ENCODE measurements at regions not wholly inside any gene's neighbourhood (a gene's known extent, or its start where the extent isn't known, plus 50 kb on each side); places are given as distances from the start of the nearest gene placed in this dataset.

DNA sequence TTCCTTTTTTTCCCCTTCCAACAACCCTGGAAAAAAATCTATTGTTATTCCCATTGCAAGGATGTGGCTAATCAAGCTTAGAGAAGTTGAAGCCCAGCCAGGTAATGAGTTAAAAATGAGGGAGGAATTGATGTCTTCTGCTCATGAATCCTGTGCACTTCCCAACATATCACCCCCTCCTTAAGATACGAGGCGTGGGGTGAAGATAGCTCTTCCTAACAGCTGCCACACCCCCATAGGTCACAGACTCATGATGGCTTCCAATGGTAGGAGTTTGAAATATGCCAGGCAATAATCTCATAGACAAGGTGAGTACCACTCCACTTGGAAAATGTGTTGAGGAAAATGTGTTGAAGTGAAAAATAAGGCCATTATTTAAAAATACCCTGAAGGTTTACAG, 71.3 kb upstream of the HECW1 start:
- no peak overlapping the region for H3K27ac Mint-ChIP-seq

DNA sequence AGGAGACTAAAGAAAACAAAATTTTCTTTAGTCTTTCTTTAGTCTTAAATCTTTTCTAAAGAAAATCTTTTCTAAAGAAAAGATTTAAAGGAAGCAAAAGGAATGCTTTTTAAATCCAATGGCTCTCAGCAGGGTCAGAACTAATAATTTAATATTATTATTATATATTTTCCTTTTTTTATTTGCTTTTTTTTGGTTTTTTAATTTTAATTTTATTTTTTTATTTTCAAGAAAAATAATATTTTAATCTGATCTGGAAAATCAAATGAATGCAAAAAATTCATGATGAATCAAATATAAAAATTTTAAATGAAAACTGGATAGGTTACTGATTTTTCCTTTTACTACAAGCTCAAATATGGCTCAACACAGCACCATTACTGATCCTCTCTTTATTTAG, 70.7 kb upstream of the HECW1 start:
- Mint-ChIP-seq H3K4me3 (no peak overlapping the region), H3K27me3 (ENCODE audit: insufficient read depth, low read depth, poor library complexity) (no peaks in the 10 kb centered on the region), H3K36me3 (ENCODE audit: low read depth) (no peaks in the 10 kb centered on the region), H3K9me3 (no peaks in the 10 kb centered on the region; the same call in 2 of the 3 replicates), H3K4me1 (peaks cover 20% of the 10 kb centered on the region), H3K27ac (no peak overlapping the region)
- Histone ChIP-seq H3K9me2 (ENCODE audit: insufficient read depth) (peaks cover 10% of the 10 kb centered on the region; the same call in 1 of the 2 replicates), H3K27ac (ENCODE audit: low read depth) (no peak overlapping the region), H3K79me2 (replicated peaks; ENCODE audit: insufficient read depth) (no peaks in the 10 kb centered on the region), H3F3A (replicated peaks; ENCODE audit: low read depth) (no peaks in the 10 kb centered on the region), H2AFZ (no peak overlapping the region), H4K20me1 (replicated peaks; ENCODE audit: insufficient read depth) (no peaks in the 10 kb centered on the region), H3K36me3 (ENCODE audit: insufficient read depth) (no peaks in the 10 kb centered on the region), H3K4me2 (no peak overlapping the region), H3K27me3 (ENCODE audit: insufficient read depth) (no peaks in the 10 kb centered on the region), H3K4me1 (ENCODE audit: insufficient read depth) (peaks cover 5% of the 10 kb centered on the region; the same call in 1 of the 2 replicates), H3K4me3 (no peak overlapping the region)
- no peak for ATAC-seq
- no peak for DNase-seq (ENCODE audit: low spot score)
- TF ChIP-seq ZNF331 (CRISPR knock-in tag; IDR thresholded peaks at IDR 0.05; ENCODE audit: low read depth) (no peak), JUNB (IDR thresholded peaks at IDR 0.05; ENCODE audit: unreplicated experiment) (no peak), NANOG (IDR thresholded peaks at IDR 0.05; ENCODE audit: borderline replicate concordance) (no peak)

More for the DNA sequence above, 71.3 kb upstream of the HECW1 start:
- Mint-ChIP-seq H3K27me3 (ENCODE audit: insufficient read depth, low read depth, poor library complexity) (no peaks in the 10 kb centered on the region), H3K9me3 (no peaks in the 10 kb centered on the region; the same call in 2 of the 3 replicates), H3K4me3 (no peak overlapping the region), H3K36me3 (ENCODE audit: low read depth) (no peaks in the 10 kb centered on the region), H3K4me1 (peaks cover 19% of the 10 kb centered on the region)
- DNase-seq (ENCODE audit: low spot score) (no peak), ATAC-seq (no peak)
- Histone ChIP-seq H3K4me1 (ENCODE audit: insufficient read depth) (peaks cover 5% of the 10 kb centered on the region; the same call in 1 of the 2 replicates), H3K4me2 (no peak overlapping the region; the same call in 1 of the 2 replicates), H2AFZ (no peak overlapping the region), H3K27ac (ENCODE audit: low read depth) (no peak overlapping the region), H3K4me3 (no peak overlapping the region), H3K36me3 (ENCODE audit: insufficient read depth) (no peaks in the 10 kb centered on the region), H3K27me3 (ENCODE audit: insufficient read depth) (no peaks in the 10 kb centered on the region), H3K9me2 (ENCODE audit: insufficient read depth) (peaks cover 10% of the 10 kb centered on the region; the same call in 1 of the 2 replicates), H4K20me1 (replicated peaks; ENCODE audit: insufficient read depth) (no peaks in the 10 kb centered on the region), H3K79me2 (replicated peaks; ENCODE audit: insufficient read depth) (no peaks in the 10 kb centered on the region), H3F3A (replicated peaks; ENCODE audit: low read depth) (no peaks in the 10 kb centered on the region)
- no peak for TF ChIP-seq ZNF114 (CRISPR knock-in tag; IDR thresholded peaks at IDR 0.05)
- no peak for TF ChIP-seq NANOG (IDR thresholded peaks at IDR 0.05; ENCODE audit: borderline replicate concordance)
- no peak for TF ChIP-seq ZNF331 (CRISPR knock-in tag; IDR thresholded peaks at IDR 0.05; ENCODE audit: low read depth)
- TF ChIP-seq EZH2 (IDR thresholded peaks at IDR 0.05; ENCODE audit: low read depth, unreplicated experiment) = no peak
- no peak for TF ChIP-seq STAT1 (IDR thresholded peaks at IDR 0.05; ENCODE audit: unreplicated experiment)
- TF ChIP-seq, protein P1, sequence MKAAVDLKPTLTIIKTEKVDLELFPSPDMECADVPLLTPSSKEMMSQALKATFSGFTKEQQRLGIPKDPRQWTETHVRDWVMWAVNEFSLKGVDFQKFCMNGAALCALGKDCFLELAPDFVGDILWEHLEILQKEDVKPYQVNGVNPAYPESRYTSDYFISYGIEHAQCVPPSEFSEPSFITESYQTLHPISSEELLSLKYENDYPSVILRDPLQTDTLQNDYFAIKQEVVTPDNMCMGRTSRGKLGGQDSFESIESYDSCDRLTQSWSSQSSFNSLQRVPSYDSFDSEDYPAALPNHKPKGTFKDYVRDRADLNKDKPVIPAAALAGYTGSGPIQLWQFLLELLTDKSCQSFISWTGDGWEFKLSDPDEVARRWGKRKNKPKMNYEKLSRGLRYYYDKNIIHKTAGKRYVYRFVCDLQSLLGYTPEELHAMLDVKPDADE (IDR thresholded peaks at IDR 0.05) = no peak
- TF ChIP-seq, protein P2, sequence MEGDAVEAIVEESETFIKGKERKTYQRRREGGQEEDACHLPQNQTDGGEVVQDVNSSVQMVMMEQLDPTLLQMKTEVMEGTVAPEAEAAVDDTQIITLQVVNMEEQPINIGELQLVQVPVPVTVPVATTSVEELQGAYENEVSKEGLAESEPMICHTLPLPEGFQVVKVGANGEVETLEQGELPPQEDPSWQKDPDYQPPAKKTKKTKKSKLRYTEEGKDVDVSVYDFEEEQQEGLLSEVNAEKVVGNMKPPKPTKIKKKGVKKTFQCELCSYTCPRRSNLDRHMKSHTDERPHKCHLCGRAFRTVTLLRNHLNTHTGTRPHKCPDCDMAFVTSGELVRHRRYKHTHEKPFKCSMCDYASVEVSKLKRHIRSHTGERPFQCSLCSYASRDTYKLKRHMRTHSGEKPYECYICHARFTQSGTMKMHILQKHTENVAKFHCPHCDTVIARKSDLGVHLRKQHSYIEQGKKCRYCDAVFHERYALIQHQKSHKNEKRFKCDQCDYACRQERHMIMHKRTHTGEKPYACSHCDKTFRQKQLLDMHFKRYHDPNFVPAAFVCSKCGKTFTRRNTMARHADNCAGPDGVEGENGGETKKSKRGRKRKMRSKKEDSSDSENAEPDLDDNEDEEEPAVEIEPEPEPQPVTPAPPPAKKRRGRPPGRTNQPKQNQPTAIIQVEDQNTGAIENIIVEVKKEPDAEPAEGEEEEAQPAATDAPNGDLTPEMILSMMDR (conservative IDR thresholded peaks at IDR 0.05; ENCODE audit: low read depth in 2 of 2) = no peak
